H9 (cell line): ENCODE measurements at regions not wholly inside any gene's neighbourhood (a gene's known extent, or its start where the extent isn't known, plus 50 kb on each side); places are given as distances from the start of the nearest gene placed in this dataset.

Experiments
- DNase-seq: peaks from one replicate; pipeline ENCODE4 v3.0.0-alpha.2; 2017
- H2AFZ ChIP-seq: one replicate; pipeline ENCODE4 v1.6.1; 2013; ENCODE audit warnings: mild to moderate bottlenecking, low read length, control low read depth, moderate library complexity
- H2AK5ac ChIP-seq: 2 replicates; pipeline ENCODE4 v1.6.1; 2013; ENCODE audit warnings: low read length, control low read depth, mixed read lengths; ENCODE audit not compliant: insufficient read length
- H2BK120ac ChIP-seq: one replicate; pipeline ENCODE4 v1.6.1; 2013; ENCODE audit warnings: low read depth, mild to moderate bottlenecking, low read length, control low read depth, inconsistent platforms; ENCODE audit not compliant: poor library complexity, severe bottlenecking
- H2BK12ac ChIP-seq: 2 replicates; pipeline ENCODE4 v1.6.1; 2013; ENCODE audit warnings: low read length, control low read depth, mixed read lengths, low read depth; ENCODE audit not compliant: insufficient read length
- H2BK15ac ChIP-seq: 2 replicates; pipeline ENCODE4 v1.6.1; 2013; ENCODE audit warnings: low read depth, low read length, control low read depth
- H2BK20ac ChIP-seq: one replicate; pipeline ENCODE4 v1.6.1; 2013; ENCODE audit warnings: low read depth, mild to moderate bottlenecking, low read length, control low read depth, inconsistent platforms; ENCODE audit not compliant: poor library complexity, severe bottlenecking
- H2BK5ac ChIP-seq: 2 replicates; pipeline ENCODE4 v1.6.1; 2013; ENCODE audit warnings: low read length, control low read depth, mixed read lengths; ENCODE audit not compliant: insufficient read length
- H3K14ac ChIP-seq: 2 replicates; pipeline ENCODE4 v1.6.1; 2013; ENCODE audit warnings: low read length, control low read depth; ENCODE audit not compliant: insufficient read depth
- H3K18ac ChIP-seq: 2 replicates; pipeline ENCODE4 v1.6.1; 2013; ENCODE audit warnings: low read depth, mild to moderate bottlenecking, mixed read lengths, low read length, control low read depth; ENCODE audit not compliant: insufficient read length
- H3K23ac ChIP-seq: 2 replicates; pipeline ENCODE4 v1.6.1; 2013; ENCODE audit warnings: low read length, control low read depth, mixed read lengths, low read depth; ENCODE audit not compliant: insufficient read length
- H3K23me2 ChIP-seq: 2 replicates; pipeline ENCODE4 v1.6.1; 2013; ENCODE audit warnings: low read depth, mild to moderate bottlenecking, mixed read lengths, low read length, control low read depth; ENCODE audit not compliant: insufficient read length, poor library complexity, severe bottlenecking
- H3K27ac ChIP-seq: 2 replicates; pipeline ENCODE4 v1.5.1; 2013; ENCODE audit warnings: low read length, control low read depth, mixed read lengths, low read depth; ENCODE audit not compliant: insufficient read length
- H3K27me3 ChIP-seq: 2 replicates; pipeline ENCODE4 v1.6.1; 2013; ENCODE audit warnings: low read length, control low read depth, inconsistent platforms; ENCODE audit not compliant: insufficient read depth
- H3K4ac ChIP-seq: 2 replicates; pipeline ENCODE4 v1.6.1; 2013; ENCODE audit warnings: low read depth, mild to moderate bottlenecking, control low read depth, inconsistent platforms, low read length, moderate library complexity
- H3K4me1 ChIP-seq: 2 replicates; pipeline ENCODE4 v1.6.1; 2013; ENCODE audit warnings: low read length, control low read depth, inconsistent platforms; ENCODE audit not compliant: insufficient read depth
- H3K4me2 ChIP-seq: 2 replicates; pipeline ENCODE4 v1.6.1; 2013; ENCODE audit warnings: low read length, control low read depth, mixed read lengths; ENCODE audit not compliant: insufficient read length, insufficient read depth
- H3K56ac ChIP-seq: 2 replicates; pipeline ENCODE4 v1.6.1; 2013; ENCODE audit warnings: low read depth, mild to moderate bottlenecking, mixed read lengths, low read length, control low read depth; ENCODE audit not compliant: insufficient read length
- H3K79me1 ChIP-seq: 2 replicates; pipeline ENCODE4 v1.6.1; 2013; ENCODE audit warnings: low read depth, mild to moderate bottlenecking, moderate library complexity, low read length, control low read depth, inconsistent platforms; ENCODE audit not compliant: insufficient read depth, poor library complexity, severe bottlenecking
- H3K79me2 ChIP-seq: 2 replicates; pipeline ENCODE4 v1.6.1; 2013; ENCODE audit warnings: low read length, control low read depth, inconsistent platforms; ENCODE audit not compliant: insufficient read depth
- H3K9ac ChIP-seq: 2 replicates; pipeline ENCODE4 v1.6.1; 2013; ENCODE audit warnings: low read length, control low read depth, mixed read lengths; ENCODE audit not compliant: insufficient read length; ENCODE audit errors: extremely low read depth
- H3K9me3 ChIP-seq: one replicate; pipeline ENCODE4 v1.6.1; 2013; ENCODE audit warnings: low read depth, low read length, inconsistent platforms; ENCODE audit not compliant: control insufficient read depth
- H3T11ph ChIP-seq: one replicate; pipeline ENCODE4 v1.6.1; 2013; ENCODE audit warnings: mild to moderate bottlenecking, low read length, control low read depth, inconsistent platforms
- H4K20me1 ChIP-seq: one replicate; pipeline ENCODE4 v1.6.1; 2013; ENCODE audit not compliant: control insufficient read depth, insufficient read length, insufficient read depth
- H4K5ac ChIP-seq: 2 replicates; pipeline ENCODE4 v1.6.1; 2013; ENCODE audit warnings: low read depth, mild to moderate bottlenecking, mixed read lengths, low read length, control low read depth; ENCODE audit not compliant: insufficient read length
- H4K8ac ChIP-seq: replicated peaks from 2 replicates; pipeline ENCODE4 v1.6.1; 2013; ENCODE audit warnings: low read length, control low read depth, mixed read lengths, low read depth; ENCODE audit not compliant: insufficient read length
- H4K91ac ChIP-seq: 2 replicates; pipeline ENCODE4 v1.6.1; 2013; ENCODE audit warnings: low read depth, mild to moderate bottlenecking, moderate library complexity, mixed read lengths, low read length, control low read depth; ENCODE audit not compliant: insufficient read length
- H3K27ac Mint-ChIP-seq, 3 experiments: 2 replicates in 2 of 3; 3 replicates in 1 of 3; pipeline ENCODE4 v1.8.0; 2020 to 2021; ENCODE audit warnings: mixed read lengths in 3 of 3, mild to moderate bottlenecking in 1 of 3, moderate library complexity in 1 of 3
- H3K27me3 Mint-ChIP-seq: 2 replicates; pipeline ENCODE4 v1.8.0; 2021; ENCODE audit warnings: low read depth, mild to moderate bottlenecking, moderate library complexity, mixed read lengths
- H3K36me3 Mint-ChIP-seq, 3 experiments: 2 replicates in 2 of 3; 3 replicates in 1 of 3; pipeline ENCODE4 v1.8.0; 2020 to 2021; ENCODE audit warnings: low read depth in 3 of 3, mixed read lengths in 3 of 3; ENCODE audit not compliant: insufficient read depth in 1 of 3
- H3K4me1 Mint-ChIP-seq, 2 experiments: 2 replicates each; pipeline ENCODE4 v1.8.0; 2020; ENCODE audit warnings: mixed read lengths in 2 of 2
- H3K4me3 Mint-ChIP-seq, 2 experiments: 2 replicates in 1 of 2; 3 replicates in 1 of 2; pipeline ENCODE4 v1.8.0; 2020 to 2021; ENCODE audit warnings: mild to moderate bottlenecking in 2 of 2, mixed read lengths in 2 of 2, moderate library complexity in 1 of 2
- H3K9me3 Mint-ChIP-seq, 2 experiments: 2 replicates in 1 of 2; 3 replicates in 1 of 2; pipeline ENCODE4 v1.8.0; 2020; ENCODE audit warnings: mild to moderate bottlenecking in 2 of 2, mixed read lengths in 2 of 2, moderate library complexity in 1 of 2
- WGBS: extraction: QIAGEN DNeasy Blood & Tissue Kit; methylation state at CpG from one replicate; pipeline ENCODE4 v1.1.7; 2013; ENCODE audit warnings: missing lambda C conversion rate, low lambda C conversion rate, mixed read lengths; ENCODE audit not compliant: insufficient read length; ENCODE audit errors: extremely low coverage; 5-methylcytosine and 5-hydroxymethylcytosine counted together
- TF ChIP-seq, protein P1 (sequence below): fragments of 200-600 bp; sonication (generic); conservative IDR thresholded peaks from 3 replicates; pipeline ENCODE4 v1.8.0; 2021; ENCODE audit warnings: antibody characterized with exemption, mild to moderate bottlenecking

DNA sequence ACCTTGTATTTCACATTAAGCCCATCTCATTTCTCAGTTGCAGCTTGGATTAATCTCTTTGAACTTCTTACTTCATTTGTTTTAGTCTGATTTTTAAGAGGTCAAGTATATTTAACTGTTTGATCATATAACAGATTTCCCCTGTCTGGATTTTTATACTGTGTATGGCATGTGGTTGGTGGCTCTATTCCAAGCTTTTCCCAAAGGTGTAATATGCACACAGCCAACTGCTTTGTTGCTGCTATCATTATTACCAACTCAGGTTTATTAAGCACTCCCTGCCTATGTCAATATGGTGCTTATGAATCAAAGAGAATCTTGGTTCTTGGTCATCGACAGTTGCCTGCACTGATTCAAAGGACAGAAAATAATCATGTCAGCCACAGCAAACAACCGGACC lies 92.6 kb downstream of the RAP2A start:
- no peak overlapping the region for H2AK5ac ChIP-seq
- no peak overlapping the region for H4K5ac ChIP-seq
- no peak overlapping the region for H4K8ac ChIP-seq
- H3K9ac ChIP-seq: no peak overlapping the region
- no peaks in the 10 kb centered on the region for H3K9me3 ChIP-seq
- no peak overlapping the region for H3K4me3 Mint-ChIP-seq
- no peak overlapping the region for H2AFZ ChIP-seq
- no peak overlapping the region for H3T11ph ChIP-seq
- no peaks in the 10 kb centered on the region for H3K4me1 Mint-ChIP-seq
- H3K27ac Mint-ChIP-seq: no peak overlapping the region
- H4K20me1 ChIP-seq: no peaks in the 10 kb centered on the region
- no peak overlapping the region for H4K91ac ChIP-seq
- no peaks in the 10 kb centered on the region for H3K4me1 ChIP-seq
- H3K36me3 Mint-ChIP-seq: no peaks in the 10 kb centered on the region
- TF ChIP-seq, protein P1, sequence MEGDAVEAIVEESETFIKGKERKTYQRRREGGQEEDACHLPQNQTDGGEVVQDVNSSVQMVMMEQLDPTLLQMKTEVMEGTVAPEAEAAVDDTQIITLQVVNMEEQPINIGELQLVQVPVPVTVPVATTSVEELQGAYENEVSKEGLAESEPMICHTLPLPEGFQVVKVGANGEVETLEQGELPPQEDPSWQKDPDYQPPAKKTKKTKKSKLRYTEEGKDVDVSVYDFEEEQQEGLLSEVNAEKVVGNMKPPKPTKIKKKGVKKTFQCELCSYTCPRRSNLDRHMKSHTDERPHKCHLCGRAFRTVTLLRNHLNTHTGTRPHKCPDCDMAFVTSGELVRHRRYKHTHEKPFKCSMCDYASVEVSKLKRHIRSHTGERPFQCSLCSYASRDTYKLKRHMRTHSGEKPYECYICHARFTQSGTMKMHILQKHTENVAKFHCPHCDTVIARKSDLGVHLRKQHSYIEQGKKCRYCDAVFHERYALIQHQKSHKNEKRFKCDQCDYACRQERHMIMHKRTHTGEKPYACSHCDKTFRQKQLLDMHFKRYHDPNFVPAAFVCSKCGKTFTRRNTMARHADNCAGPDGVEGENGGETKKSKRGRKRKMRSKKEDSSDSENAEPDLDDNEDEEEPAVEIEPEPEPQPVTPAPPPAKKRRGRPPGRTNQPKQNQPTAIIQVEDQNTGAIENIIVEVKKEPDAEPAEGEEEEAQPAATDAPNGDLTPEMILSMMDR: no peak
- no peak overlapping the region for H2BK5ac ChIP-seq
- no peaks in the 10 kb centered on the region for H3K79me1 ChIP-seq
- no peak overlapping the region for H3K18ac ChIP-seq
- H2BK20ac ChIP-seq: no peak overlapping the region
- H3K27me3 Mint-ChIP-seq: no peaks in the 10 kb centered on the region
- H3K23me2 ChIP-seq: no peaks in the 10 kb centered on the region
- H2BK120ac ChIP-seq: no peak overlapping the region
- no peaks in the 10 kb centered on the region for H3K79me2 ChIP-seq
- no peaks in the 10 kb centered on the region; a peak in 1 of 5 replicates for H3K9me3 Mint-ChIP-seq
- no peak for DNase-seq
- H2BK12ac ChIP-seq: no peak overlapping the region
- no peak overlapping the region for H2BK15ac ChIP-seq
- no CpG with 5 or more reads among the region's 2 CpGs for WGBS
- no peak overlapping the region for H3K4ac ChIP-seq
- no peak overlapping the region for H3K56ac ChIP-seq
- no peak overlapping the region for H3K23ac ChIP-seq
- H3K14ac ChIP-seq: no peak overlapping the region
- no peak overlapping the region for H3K4me2 ChIP-seq
- H3K27ac ChIP-seq: no peak overlapping the region
- no peaks in the 10 kb centered on the region for H3K27me3 ChIP-seq
